Stomach (tissue), 8 donors: ENCODE measurements at regions not wholly inside any gene's neighbourhood (a gene's known extent, or its start where the extent isn't known, plus 50 kb on each side); places are given as distances from the start of the nearest gene placed in this dataset.
A peak's percentile ranks its signal among the peaks of the same experiment; 100 is the strongest.

Source experiments
- DNase-seq, 2 donors: peaks; one replicate each; pipeline versions ENCODE4 v3.0.0 to v3.0.0-alpha.2; 2013 to 2019
- H3K27ac ChIP-seq, 5 donors: fragments of 200-600 bp in 4 of 5; sonication (generic) in 4 of 5; one replicate each; pipeline ENCODE4 v1.5.1; 2013 to 2019; ENCODE audit warnings: mild to moderate bottlenecking in 1 of 5, moderate library complexity in 1 of 5
- H3K27me3 ChIP-seq, 3 donors: fragments of 200-600 bp; sonication (generic); one replicate each; pipeline ENCODE4 v1.5.1; 2017 to 2019; ENCODE audit warnings: mixed run types in 1 of 3
- H3K36me3 ChIP-seq, 4 donors: fragments of 200-600 bp; sonication (generic); 1 replicate in 3 of 4; 2 replicates in 1 of 4; pipeline ENCODE4 v1.5.1; 2016 to 2019
- H3K4me1 ChIP-seq, 4 donors: fragments of 200-600 bp; sonication (generic); one replicate each; pipeline ENCODE4 v1.5.1; 2016 to 2019
- H3K4me3 ChIP-seq, 4 donors: fragments of 200-600 bp; sonication (generic) in 3 of 4; one replicate each; pipeline ENCODE4 v1.5.1; 2016 to 2019; ENCODE audit warnings: mild to moderate bottlenecking in 1 of 4
- H3K9me3 ChIP-seq, 4 donors: fragments of 200-600 bp; sonication (generic); one replicate each; pipeline ENCODE4 v1.5.1; 2016 to 2019
- CTCF ChIP-seq, 7 experiments: fragments of 450-650 bp in 4 of 7; fragments of 200-600 bp in 3 of 7; sonication (generic) in 3 of 7; IDR thresholded peaks; one replicate each; pipeline ENCODE4 v1.5.1; 2016 to 2019; ENCODE audit warnings: antibody characterized with exemption in 7 of 7, control low read depth in 2 of 7, mild to moderate bottlenecking in 1 of 7
- EP300 ChIP-seq: sonication (generic); formaldehyde crosslinking; IDR thresholded peaks from one replicate; pipeline ENCODE4 v1.6.1; 2017; ENCODE audit warnings: antibody characterized with exemption
- POLR2A ChIP-seq, 4 donors: fragments of 450-650 bp; IDR thresholded peaks; one replicate each; pipeline ENCODE4 v1.6.1; 2016; ENCODE audit warnings: antibody characterized with exemption in 4 of 4, control low read depth in 2 of 4, mild to moderate bottlenecking in 1 of 4, moderate library complexity in 1 of 4
- POLR2AphosphoS5 ChIP-seq, 3 donors: sonication (generic); formaldehyde crosslinking; IDR thresholded peaks; one replicate each; pipeline ENCODE4 v1.6.1; 2016; ENCODE audit warnings: antibody characterized with exemption in 3 of 3
- WGBS, 5 donors: extraction: QIAGEN DNeasy Blood & Tissue Kit in 3 of 5; methylation state at CpG; one replicate each; pipeline versions ENCODE4 v1.1.5 to v1.1.7; 2013 to 2018; 5-methylcytosine and 5-hydroxymethylcytosine counted together
- intact Hi-C: fragments of 100-400 bp; cut with DNase I; formaldehyde crosslinking; loops from one replicate; pipeline ENCODE4 v1.15.1; 2023; ENCODE audit warnings: low total_unique reads
- donor health status: healthy with polysubstance abuse.
- donor health status: Bipolar disorder and iron deficiency.
- donor health status: healthy.

DNA sequence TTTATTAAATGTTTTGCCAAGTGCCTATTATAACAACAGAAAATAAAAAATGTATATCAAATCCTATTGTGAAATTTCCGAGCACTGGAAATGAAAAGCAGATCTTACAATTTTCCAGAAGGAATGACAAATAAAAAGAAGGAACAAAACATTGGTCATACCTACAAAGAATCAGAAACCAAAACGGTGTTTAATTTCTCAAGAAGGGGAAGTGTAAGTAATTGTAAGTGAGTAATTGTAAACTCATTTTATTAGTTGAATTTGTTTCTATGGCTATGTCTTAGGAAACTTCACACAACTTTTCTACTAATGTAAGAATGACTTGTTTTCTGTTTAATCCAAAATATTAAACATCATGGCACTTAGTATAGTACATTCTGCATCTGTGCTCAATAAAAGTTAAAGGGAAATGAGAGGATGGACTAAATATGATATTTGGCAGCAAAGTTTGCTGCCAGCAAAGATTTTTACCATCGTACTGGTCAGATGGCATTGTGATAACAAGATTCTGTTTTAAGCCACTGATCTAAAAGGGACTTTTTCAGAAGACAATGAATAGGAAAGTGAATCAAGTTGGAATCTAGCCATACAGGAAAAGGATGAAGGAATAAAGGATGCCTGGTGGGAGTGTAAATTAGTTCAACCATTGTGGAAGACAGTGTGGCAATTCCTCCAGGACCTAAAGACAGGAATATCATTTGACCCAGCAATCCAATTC is 232.4 kb downstream of the NFKBIZ start:
- H3K36me3 ChIP-seq = no peaks in the 10 kb centered on the region
- H3K27me3 ChIP-seq = no peaks in the 10 kb centered on the region
- H3K4me1 ChIP-seq = peaks cover 0 to 18% (median 10%) of the 10 kb centered on the region in 4 donors
- no peak for TF ChIP-seq EP300
- no peak for TF ChIP-seq POLR2A (IDR thresholded peaks at IDR 0.05)
- TF ChIP-seq CTCF (IDR thresholded peaks at IDR 0.05) = no peak
- TF ChIP-seq POLR2AphosphoS5 (IDR thresholded peaks at IDR 0.05) = no peak
- no peak overlapping the region for H3K27ac ChIP-seq
- WGBS, 5 donors = 71 to 82% (median 75%) methylated on average over 3 of the region's 3 CpGs
- intact Hi-C loops = no loop called here
- DNase-seq = no peak
- H3K9me3 ChIP-seq = no peaks in the 10 kb centered on the region
- no peak overlapping the region for H3K4me3 ChIP-seq

DNA sequence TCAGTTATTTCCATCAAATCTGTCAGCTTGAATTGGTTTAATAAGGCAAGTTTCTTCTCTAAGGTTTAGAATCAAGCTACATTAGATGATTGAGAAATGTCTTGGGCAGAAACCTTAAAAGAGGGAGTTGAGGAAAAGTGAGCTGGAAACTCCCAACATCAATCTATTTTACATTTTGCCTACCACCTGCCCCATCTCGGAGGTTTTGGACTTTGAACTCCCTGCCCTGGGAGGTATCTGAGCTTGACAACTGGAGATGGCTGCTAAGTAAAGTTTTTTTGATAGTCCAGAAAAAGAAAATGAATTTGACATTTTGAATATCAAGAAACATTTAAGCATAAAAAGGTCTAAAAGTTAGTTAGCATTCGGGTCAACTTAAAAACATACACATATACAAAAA is 234.2 kb downstream of the NFKBIZ start:
- 59 to 75% (median 64%) methylated on average over 2 of the region's 2 CpGs for WGBS, 5 donors
- Histone ChIP-seq H3K4me3 (no peak overlapping the region), H3K4me1 (peaks cover 0 to 17% (median 10%) of the 10 kb centered on the region in 4 donors), H3K27ac (no peak overlapping the region), H3K36me3 (no peaks in the 10 kb centered on the region), H3K27me3 (no peaks in the 10 kb centered on the region), H3K9me3 (no peaks in the 10 kb centered on the region)
- TF ChIP-seq POLR2AphosphoS5 (IDR thresholded peaks at IDR 0.05) (no peak), POLR2A (IDR thresholded peaks at IDR 0.05) (no peak), CTCF (IDR thresholded peaks at IDR 0.05) (no peak), EP300 (no peak)
- intact Hi-C loops = no loop called here
- no peak for DNase-seq

DNA sequence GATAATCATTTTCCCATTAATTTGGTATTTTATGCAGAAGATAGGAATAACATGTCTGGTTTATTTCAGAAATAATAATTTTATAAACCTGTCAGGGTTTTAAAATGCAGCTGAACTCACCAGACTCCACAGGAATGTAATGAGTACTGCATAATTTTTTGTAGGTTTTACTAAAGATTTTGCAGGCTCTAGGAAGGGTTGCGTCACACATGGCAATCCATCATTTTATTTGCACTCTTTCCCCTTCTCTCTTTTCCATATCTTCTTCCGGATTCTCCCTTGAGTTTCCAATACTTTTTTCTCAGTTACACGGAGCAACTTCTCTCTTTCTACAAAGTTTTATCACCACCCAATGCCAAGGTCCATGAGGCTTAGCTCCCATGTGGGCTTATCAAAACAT is 234.7 kb downstream of the NFKBIZ start:
- no peaks in the 10 kb centered on the region for H3K9me3 ChIP-seq
- TF ChIP-seq CTCF (IDR thresholded peaks at IDR 0.05) = no peak
- no peak for TF ChIP-seq POLR2A (IDR thresholded peaks at IDR 0.05)
- TF ChIP-seq POLR2AphosphoS5 (IDR thresholded peaks at IDR 0.05) = no peak
- TF ChIP-seq EP300 = no peak
- peaks cover 0 to 14% (median 10%) of the 10 kb centered on the region in 4 donors for H3K4me1 ChIP-seq
- 51 to 81% (median 70%) methylated on average over 3 of the region's 3 CpGs for WGBS, 5 donors
- H3K4me3 ChIP-seq = no peak overlapping the region
- no peaks in the 10 kb centered on the region for H3K27me3 ChIP-seq
- H3K36me3 ChIP-seq = no peaks in the 10 kb centered on the region
- no peak overlapping the region for H3K27ac ChIP-seq
- peak in 1 of 2 donors; percentile 60 for DNase-seq
- intact Hi-C loops = no loop called here

DNA sequence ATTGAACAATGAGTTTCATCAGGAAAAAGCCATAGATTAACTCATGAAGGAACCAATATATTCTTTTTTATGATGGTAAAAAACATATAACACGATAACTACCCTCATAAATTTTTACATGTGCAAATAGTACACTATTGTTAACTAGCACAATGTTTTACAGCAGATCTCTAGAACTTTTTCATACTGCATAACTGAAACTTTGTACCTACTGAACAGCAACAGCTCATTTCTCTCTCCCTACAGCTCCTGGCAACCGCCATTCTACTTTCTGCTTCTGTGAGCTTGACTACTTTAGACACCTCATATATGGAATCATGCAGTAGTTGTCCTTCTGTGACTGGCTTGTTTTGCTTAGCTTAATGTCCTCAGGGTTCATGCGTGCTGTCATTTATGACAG is 235.4 kb downstream of the NFKBIZ start:
- H3K4me1 ChIP-seq = peaks cover 0 to 10% (median 4%) of the 10 kb centered on the region in 4 donors
- 94 to 99% (median 99%) methylated on average over 3 of the region's 3 CpGs for WGBS, 5 donors
- no peak for DNase-seq
- no peaks in the 10 kb centered on the region for H3K9me3 ChIP-seq
- no peak overlapping the region for H3K27ac ChIP-seq
- no peaks in the 10 kb centered on the region for H3K27me3 ChIP-seq
- intact Hi-C loops = no loop called here
- no peaks in the 10 kb centered on the region for H3K36me3 ChIP-seq
- TF ChIP-seq POLR2A (IDR thresholded peaks at IDR 0.05) (no peak), POLR2AphosphoS5 (IDR thresholded peaks at IDR 0.05) (no peak), CTCF (IDR thresholded peaks at IDR 0.05) (no peak)
- no peak overlapping the region for H3K4me3 ChIP-seq
